Vagina (tissue), 2 donors: ENCODE measurements at regions not wholly inside any gene's neighbourhood (a gene's known extent, or its start where the extent isn't known, plus 50 kb on each side); places are given as distances from the start of the nearest gene placed in this dataset.

Experiments used
- POLR2A ChIP-seq, 2 donors: fragments of 450-650 bp; IDR thresholded peaks; one replicate each; pipeline ENCODE4 v1.6.1; 2017; ENCODE audit warnings: antibody characterized with exemption in 2 of 2, mild to moderate bottlenecking in 2 of 2, moderate library complexity in 2 of 2
- POLR2AphosphoS5 ChIP-seq, 2 donors: sonication (generic); formaldehyde crosslinking; IDR thresholded peaks; one replicate each; pipeline ENCODE4 v1.9.0; 2017; ENCODE audit warnings: antibody characterized with exemption in 2 of 2, mild to moderate bottlenecking in 2 of 2, low read depth in 1 of 2; ENCODE audit not compliant: insufficient read depth in 1 of 2
- TF ChIP-seq, protein P1 (sequence below), 3 experiments: fragments of 450-650 bp in 2 of 3; fragments of 200-600 bp in 1 of 3; sonication (generic) in 1 of 3; IDR thresholded peaks; one replicate each; pipeline ENCODE4 v1.5.1; 2017 to 2019; ENCODE audit warnings: antibody characterized with exemption in 3 of 3, mild to moderate bottlenecking in 2 of 3, moderate library complexity in 2 of 3

DNA sequence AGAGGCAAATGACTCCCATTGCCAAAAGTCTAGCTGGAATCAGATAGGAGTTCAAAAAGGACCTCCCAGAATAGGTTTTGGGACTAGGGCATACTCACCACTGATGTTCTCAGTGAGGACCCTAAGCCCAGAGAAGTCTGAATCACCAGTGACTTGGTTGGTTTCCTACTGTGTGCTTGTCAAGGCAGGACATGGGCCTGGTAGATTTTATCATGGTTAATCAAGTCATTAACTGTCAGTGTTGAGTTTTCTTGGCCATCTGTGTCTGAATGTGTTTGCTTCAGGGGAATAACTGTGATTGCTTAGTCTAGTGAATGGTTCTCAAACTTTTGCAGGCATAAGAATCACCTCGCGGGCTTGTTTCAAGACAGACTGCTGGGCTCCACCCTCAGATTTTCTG, 99.0 kb upstream of the GDNF start:
- TF ChIP-seq, protein P1, sequence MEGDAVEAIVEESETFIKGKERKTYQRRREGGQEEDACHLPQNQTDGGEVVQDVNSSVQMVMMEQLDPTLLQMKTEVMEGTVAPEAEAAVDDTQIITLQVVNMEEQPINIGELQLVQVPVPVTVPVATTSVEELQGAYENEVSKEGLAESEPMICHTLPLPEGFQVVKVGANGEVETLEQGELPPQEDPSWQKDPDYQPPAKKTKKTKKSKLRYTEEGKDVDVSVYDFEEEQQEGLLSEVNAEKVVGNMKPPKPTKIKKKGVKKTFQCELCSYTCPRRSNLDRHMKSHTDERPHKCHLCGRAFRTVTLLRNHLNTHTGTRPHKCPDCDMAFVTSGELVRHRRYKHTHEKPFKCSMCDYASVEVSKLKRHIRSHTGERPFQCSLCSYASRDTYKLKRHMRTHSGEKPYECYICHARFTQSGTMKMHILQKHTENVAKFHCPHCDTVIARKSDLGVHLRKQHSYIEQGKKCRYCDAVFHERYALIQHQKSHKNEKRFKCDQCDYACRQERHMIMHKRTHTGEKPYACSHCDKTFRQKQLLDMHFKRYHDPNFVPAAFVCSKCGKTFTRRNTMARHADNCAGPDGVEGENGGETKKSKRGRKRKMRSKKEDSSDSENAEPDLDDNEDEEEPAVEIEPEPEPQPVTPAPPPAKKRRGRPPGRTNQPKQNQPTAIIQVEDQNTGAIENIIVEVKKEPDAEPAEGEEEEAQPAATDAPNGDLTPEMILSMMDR (IDR thresholded peaks at IDR 0.05) = no peak
- TF ChIP-seq POLR2A (IDR thresholded peaks at IDR 0.05) (no peak), POLR2AphosphoS5 (IDR thresholded peaks at IDR 0.05; ENCODE audit: insufficient read depth in 1 of 2, low read depth in 1 of 2) (no peak)
